GM12878 (cell line): ENCODE measurements at regions not wholly inside any gene's neighbourhood (a gene's known extent, or its start where the extent isn't known, plus 50 kb on each side); places are given as distances from the start of the nearest gene placed in this dataset.

Experiments used
- CBX3 ChIP-seq: fragments of 200-600 bp; sonication (generic); IDR thresholded peaks from 2 replicates; pipeline ENCODE4 v1.6.1; 2016; ENCODE audit warnings: low read depth, borderline replicate concordance
- CEBPB ChIP-seq, 2 experiments: fragments of 150-350 bp in 1 of 2; IDR thresholded peaks; 2 replicates each; pipeline ENCODE4 v1.6.1; 2012 to 2014; ENCODE audit warnings: low read depth in 2 of 2, low read length in 2 of 2, borderline replicate concordance in 1 of 2, inconsistent platforms in 1 of 2
- EP300 ChIP-seq, 2 experiments: fragments of 150-350 bp in 1 of 2; IDR thresholded peaks; 2 replicates each; pipeline ENCODE4 v1.6.1; 2011 to 2012; ENCODE audit warnings: low read depth in 2 of 2, low read length in 2 of 2, borderline replicate concordance in 1 of 2, improper control_type of control experiment in 1 of 2, inconsistent platforms in 1 of 2; ENCODE audit not compliant: control insufficient read depth in 1 of 2
- EZH2 ChIP-seq: IDR thresholded peaks from 2 replicates; pipeline ENCODE4 v1.6.1; 2012; ENCODE audit warnings: low read depth, mild to moderate bottlenecking, control low read depth, inconsistent platforms, low read length, borderline replicate concordance; ENCODE audit not compliant: control insufficient read depth
- FOXM1 ChIP-seq: IDR thresholded peaks from 2 replicates; pipeline ENCODE4 v1.6.1; 2012; ENCODE audit warnings: low read depth, mild to moderate bottlenecking, inconsistent platforms, low read length, moderate library complexity
- NRF1 ChIP-seq: conservative IDR thresholded peaks from 2 replicates; pipeline ENCODE4 v1.6.1; 2011; ENCODE audit warnings: mild to moderate bottlenecking, low read depth, low read length, improper control_type of control experiment
- TBL1XR1 ChIP-seq: IDR thresholded peaks from 2 replicates; pipeline ENCODE4 v1.6.1; 2012; ENCODE audit warnings: low read depth, low read length, improper control_type of control experiment
- USF2 ChIP-seq: IDR thresholded peaks from 2 replicates; pipeline ENCODE4 v1.6.1; 2011; ENCODE audit warnings: low read depth, low read length, improper control_type of control experiment, borderline replicate concordance

DNA sequence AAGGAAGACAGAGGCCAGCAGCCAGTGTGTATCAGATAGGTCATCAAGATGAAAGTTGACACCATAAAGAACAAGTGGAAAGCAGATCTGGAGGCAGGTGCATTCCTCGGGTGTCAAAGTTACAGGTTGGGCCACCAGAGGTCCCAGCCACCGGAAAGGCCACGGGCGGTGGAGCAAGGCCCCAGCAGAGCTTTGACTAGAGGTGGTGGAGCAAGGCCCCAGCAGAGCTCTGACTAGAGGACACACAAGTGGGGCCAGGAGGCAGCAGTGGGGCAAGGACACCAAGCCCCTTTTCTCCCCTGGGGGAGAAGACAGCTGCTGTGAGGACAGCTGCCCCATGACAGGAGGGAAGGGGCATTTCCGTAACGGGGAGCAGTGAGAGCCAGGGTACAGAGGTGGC, 115.1 kb downstream of the GYPC start:
- no peak for TF ChIP-seq CEBPB (IDR thresholded peaks at IDR 0.05; ENCODE audit: borderline replicate concordance in 1 of 2, low read depth in 2 of 2, low read length in 2 of 2)
- TF ChIP-seq TBL1XR1: no peak
- no peak for TF ChIP-seq USF2
- TF ChIP-seq NRF1: no peak
- TF ChIP-seq CBX3: no peak
- no peak for TF ChIP-seq FOXM1
- no peak for TF ChIP-seq EZH2
- TF ChIP-seq EP300 (IDR thresholded peaks at IDR 0.05; ENCODE audit: borderline replicate concordance in 1 of 2, control insufficient read depth in 1 of 2, low read depth in 2 of 2, low read length in 2 of 2): no peak
